GM12875 (cell line): ENCODE measurements at regions not wholly inside any gene's neighbourhood (a gene's known extent, or its start where the extent isn't known, plus 50 kb on each side); places are given as distances from the start of the nearest gene placed in this dataset.
"Not testable (repeated sequence)": the region's sequence is repeated elsewhere in the genome, so short reads cannot be mapped to it uniquely, and the experiment has no call there.

ENCODE experiments used
- H3K4me3 ChIP-seq: one replicate; pipeline ENCODE4 v1.5.1; 2011; ENCODE audit warnings: low read depth, low read length, control low read depth
- TF ChIP-seq, protein P1 (sequence below): IDR thresholded peaks from 2 replicates; pipeline ENCODE4 v1.5.1; 2011; ENCODE audit warnings: low read depth, mild to moderate bottlenecking, control low read depth, inconsistent platforms, low read length, moderate library complexity, borderline replicate concordance; ENCODE audit not compliant: insufficient read depth

DNA sequence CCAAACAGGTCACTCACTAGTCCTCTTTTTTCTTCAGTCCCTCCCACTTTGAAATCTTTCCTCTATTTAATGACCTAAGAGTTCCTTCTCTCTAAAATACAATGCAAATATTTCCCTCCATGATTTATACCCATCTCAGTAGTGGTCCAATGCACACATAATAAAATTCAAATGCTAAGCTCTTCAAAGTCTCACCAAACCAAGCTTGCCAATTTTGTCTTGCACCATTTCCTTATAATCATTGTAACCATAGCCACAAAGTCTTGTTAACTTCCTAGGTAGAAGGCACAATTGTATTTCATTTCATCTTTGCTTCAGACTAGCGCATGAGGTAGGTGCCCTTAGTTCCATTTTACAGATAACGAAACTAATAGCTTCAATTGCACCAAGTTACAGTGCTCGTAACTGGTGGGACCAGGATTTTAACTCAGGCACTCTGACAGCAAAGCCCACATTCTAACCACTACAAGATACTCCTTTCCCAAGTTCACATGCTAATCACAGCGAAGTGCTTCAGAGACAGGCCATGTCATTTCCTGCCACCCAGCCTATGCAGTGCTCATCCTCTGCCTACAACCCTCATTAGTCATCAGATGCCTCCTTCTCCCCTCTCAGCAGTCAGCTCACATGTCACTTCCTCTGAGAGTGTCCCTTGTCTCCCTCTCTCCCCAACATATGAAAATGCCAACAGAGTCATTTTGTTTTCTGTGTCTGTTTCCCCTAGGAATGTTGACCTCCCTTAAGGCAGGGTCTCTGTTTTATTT, 66.9 kb upstream of the PPARGC1A start:
- TF ChIP-seq, protein P1, sequence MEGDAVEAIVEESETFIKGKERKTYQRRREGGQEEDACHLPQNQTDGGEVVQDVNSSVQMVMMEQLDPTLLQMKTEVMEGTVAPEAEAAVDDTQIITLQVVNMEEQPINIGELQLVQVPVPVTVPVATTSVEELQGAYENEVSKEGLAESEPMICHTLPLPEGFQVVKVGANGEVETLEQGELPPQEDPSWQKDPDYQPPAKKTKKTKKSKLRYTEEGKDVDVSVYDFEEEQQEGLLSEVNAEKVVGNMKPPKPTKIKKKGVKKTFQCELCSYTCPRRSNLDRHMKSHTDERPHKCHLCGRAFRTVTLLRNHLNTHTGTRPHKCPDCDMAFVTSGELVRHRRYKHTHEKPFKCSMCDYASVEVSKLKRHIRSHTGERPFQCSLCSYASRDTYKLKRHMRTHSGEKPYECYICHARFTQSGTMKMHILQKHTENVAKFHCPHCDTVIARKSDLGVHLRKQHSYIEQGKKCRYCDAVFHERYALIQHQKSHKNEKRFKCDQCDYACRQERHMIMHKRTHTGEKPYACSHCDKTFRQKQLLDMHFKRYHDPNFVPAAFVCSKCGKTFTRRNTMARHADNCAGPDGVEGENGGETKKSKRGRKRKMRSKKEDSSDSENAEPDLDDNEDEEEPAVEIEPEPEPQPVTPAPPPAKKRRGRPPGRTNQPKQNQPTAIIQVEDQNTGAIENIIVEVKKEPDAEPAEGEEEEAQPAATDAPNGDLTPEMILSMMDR, result no peak

DNA sequence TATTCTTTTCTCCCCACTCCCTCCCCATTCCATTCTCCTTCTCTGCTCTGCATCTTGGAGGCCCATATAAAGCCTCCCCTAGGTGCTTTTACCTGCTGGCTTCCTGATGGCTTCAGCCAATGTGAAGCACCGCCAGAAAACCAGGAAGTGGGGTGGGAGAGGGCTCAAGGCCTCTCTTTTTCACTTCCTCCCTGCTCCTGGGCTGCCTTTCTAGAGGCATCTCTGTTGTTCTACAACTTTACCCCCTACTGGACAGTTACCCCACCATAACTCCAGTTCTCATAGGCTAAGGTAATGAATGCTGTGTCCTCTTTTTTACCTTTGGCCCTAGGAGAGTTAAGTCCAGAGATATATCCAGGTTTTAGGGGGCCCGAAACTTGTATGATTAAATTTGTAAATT, 62.4 kb upstream of the PPARGC1A start:
- TF ChIP-seq, protein P1, result no peak
- H3K4me3 ChIP-seq, result no peak overlapping the region

More for the DNA sequence above, 66.9 kb upstream of the PPARGC1A start:
- no peak overlapping the region for H3K4me3 ChIP-seq

DNA sequence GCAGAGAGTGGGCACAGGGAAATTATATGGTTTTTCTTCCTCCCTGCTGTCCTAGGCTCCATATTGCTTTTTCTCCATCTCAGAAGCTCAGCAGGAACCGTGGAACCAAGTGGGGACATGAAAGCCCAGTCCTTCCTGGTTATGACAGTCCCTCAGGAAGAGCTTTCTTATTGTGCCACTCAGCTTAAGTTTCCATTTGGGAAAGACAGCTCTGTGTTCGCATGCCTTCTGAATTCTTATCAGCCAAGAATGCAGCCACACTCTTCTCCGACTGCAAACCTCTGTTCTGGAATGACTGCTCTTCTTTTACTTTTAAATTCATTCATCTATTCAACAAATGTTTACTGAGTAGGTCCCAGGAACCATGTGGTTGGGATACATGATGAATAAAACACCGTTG, 58.0 kb upstream of the PPARGC1A start:
- no peak overlapping the region for H3K4me3 ChIP-seq
- TF ChIP-seq, protein P1, result no peak

DNA sequence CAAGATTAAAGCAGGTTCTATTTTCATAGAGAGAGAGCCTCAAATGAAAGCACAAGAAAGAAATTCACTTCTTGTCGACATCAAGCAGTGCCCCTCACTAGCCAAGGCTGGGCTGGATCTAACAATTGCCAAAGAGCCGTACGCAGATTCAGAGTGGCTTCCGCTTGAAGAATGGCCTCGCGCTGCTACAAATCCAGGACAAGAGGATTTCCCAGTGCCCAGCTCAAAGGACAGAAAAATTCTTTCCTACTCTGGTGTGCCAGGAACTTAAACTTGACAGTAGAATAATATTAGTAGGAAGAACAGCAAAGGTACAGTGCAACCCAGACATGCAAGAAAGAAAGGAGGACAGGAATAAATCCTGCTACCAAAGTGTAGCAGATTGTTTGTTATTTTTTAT, 56.5 kb upstream of the PPARGC1A start:
- H3K4me3 ChIP-seq, result no peak overlapping the region
- TF ChIP-seq, protein P1, result no peak

DNA sequence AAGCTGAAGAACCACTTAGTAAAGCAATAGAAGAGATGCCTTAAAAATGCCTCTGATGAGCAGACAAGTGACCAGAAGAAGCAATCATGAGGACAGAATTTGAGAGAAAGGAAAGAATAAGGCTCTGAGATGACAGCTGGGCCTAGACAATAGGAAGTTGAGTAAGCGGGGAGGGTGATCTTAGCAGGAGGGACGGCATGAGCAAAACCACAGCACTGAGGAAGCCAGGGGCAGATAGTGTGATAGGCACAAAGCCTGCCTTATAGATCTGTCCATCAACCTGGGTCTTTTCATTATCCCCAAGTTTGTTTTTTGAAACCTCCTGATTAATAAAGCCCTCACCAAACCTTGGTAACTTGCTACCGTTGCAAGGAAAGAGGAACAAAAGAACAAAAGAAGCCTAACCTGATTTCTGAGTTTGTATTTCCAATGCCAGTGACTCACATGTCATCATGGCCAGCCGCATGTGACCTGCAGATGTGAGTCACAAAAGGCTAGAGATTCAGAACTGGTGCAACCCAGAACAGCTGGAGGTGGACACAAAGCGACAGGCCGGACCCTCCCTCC, 55.7 kb upstream of the PPARGC1A start:
- H3K4me3 ChIP-seq, result no peak overlapping the region
- TF ChIP-seq, protein P1, result no peak

DNA sequence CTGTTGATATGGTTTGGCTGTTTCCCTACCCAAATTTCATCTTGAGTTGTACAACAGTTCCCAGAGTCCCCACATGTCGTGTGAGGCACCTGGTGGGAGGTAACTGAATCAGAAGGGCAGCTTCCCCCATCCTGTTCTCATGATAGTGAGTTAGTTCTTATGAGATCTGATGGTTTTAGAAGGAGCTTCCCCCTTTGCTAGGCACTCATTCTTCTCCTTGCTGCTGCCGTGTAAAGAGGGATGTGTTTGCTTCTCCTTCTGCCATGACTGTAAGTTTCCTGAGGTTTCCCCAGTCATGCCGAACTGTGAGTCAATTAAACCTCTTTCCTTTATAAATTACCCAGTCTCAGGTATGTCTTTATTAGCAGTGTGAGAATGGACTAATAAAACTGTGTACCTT, 54.7 kb upstream of the PPARGC1A start:
- H3K4me3 ChIP-seq, result not testable (repeated sequence)

DNA sequence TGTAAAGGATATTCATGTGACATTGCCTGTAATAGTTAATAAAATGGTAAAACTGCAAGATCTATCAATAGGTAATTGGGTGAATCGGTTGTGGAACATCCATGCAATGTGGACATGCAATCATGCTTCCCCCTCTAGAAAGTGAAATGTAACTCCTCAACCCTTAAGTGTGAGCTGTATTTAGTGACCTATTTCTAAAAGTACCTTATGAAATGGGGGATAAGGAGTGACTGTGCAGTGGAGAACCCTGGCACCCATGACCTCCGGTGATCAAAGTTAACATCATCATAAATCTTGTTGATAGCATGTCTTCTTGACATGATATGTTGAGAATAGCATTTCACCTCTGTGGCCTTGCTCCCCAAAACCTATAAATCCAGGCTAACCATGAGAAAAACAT, 53.6 kb upstream of the PPARGC1A start:
- TF ChIP-seq, protein P1, result no peak
- no peak overlapping the region for H3K4me3 ChIP-seq
